ENCODE measurements at regions not wholly inside any gene's neighbourhood (a gene's known extent, or its start where the extent isn't known, plus 50 kb on each side); places are given as distances from the start of the nearest gene placed in this dataset.

- TF ChIP-seq REST (IDR thresholded peaks at IDR 0.05; ENCODE audit: insufficient replicate concordance, low read depth), result no peak
- no peak for TF ChIP-seq CTCF (IDR thresholded peaks at IDR 0.05; ENCODE audit: insufficient read depth, low read length)
- TF ChIP-seq POLR2AphosphoS5 (IDR thresholded peaks at IDR 0.05; ENCODE audit: low read depth), result no peak
- TF ChIP-seq GABPA (IDR thresholded peaks at IDR 0.05; ENCODE audit: low read depth), result no peak
Measured at GRCh38 chr3:43861635-43862034, 170.9 kb downstream of the ABHD5 start.

Measured in HL-60 (cell line).